ENCODE measurements at regions not wholly inside any gene's neighbourhood (a gene's known extent, or its start where the extent isn't known, plus 50 kb on each side); places are given as distances from the start of the nearest gene placed in this dataset.

GRCh38 chr15:88746451-88746850 is 56.8 kb upstream of the ACAN start:
- TF ChIP-seq ELF1 (CRISPR knock-in tag; IDR thresholded peaks at IDR 0.05) (no peak), BATF2 (CRISPR knock-in tag; IDR thresholded peaks at IDR 0.05) (no peak), RFXANK (CRISPR knock-in tag; IDR thresholded peaks at IDR 0.05) (no peak), ZNF670 (CRISPR knock-in tag; IDR thresholded peaks at IDR 0.05; ENCODE audit: borderline replicate concordance) (no peak), ZNF274 (CRISPR knock-in tag; IDR thresholded peaks at IDR 0.05) (no peak), ZBTB7A (CRISPR knock-in tag; IDR thresholded peaks at IDR 0.05) (no peak), CTCF (CRISPR knock-in tag; IDR thresholded peaks at IDR 0.05) (no peak), CSRNP1 (CRISPR knock-in tag; IDR thresholded peaks at IDR 0.05) (no peak), ZFP37 (CRISPR knock-in tag; IDR thresholded peaks at IDR 0.05; ENCODE audit: borderline replicate concordance) (no peak), CC2D1A (CRISPR knock-in tag; IDR thresholded peaks at IDR 0.05) (no peak)
